Osteocyte (in vitro differentiated cells): ENCODE measurements at regions not wholly inside any gene's neighbourhood (a gene's known extent, or its start where the extent isn't known, plus 50 kb on each side); places are given as distances from the start of the nearest gene placed in this dataset.

Source experiments
- DNase-seq: peaks from one replicate; pipeline ENCODE4 v3.0.0; 2021; ENCODE audit warnings: mixed read lengths; ENCODE audit not compliant: unreplicated experiment; ENCODE audit errors: extremely low spot score
- H3K27ac Mint-ChIP-seq: one replicate; pipeline ENCODE4 v1.8.0; 2021; ENCODE audit warnings: mild to moderate bottlenecking, mixed read lengths; ENCODE audit not compliant: unreplicated experiment
- H3K27me3 Mint-ChIP-seq: one replicate; pipeline ENCODE4 v1.8.0; 2021; ENCODE audit warnings: mixed read lengths; ENCODE audit not compliant: unreplicated experiment
- H3K36me3 Mint-ChIP-seq: one replicate; pipeline ENCODE4 v1.8.0; 2021; ENCODE audit warnings: mixed read lengths; ENCODE audit not compliant: unreplicated experiment
- H3K4me1 Mint-ChIP-seq: one replicate; pipeline ENCODE4 v1.8.0; 2021; ENCODE audit warnings: mixed read lengths; ENCODE audit not compliant: unreplicated experiment
- H3K4me3 Mint-ChIP-seq: one replicate; pipeline ENCODE4 v1.8.0; 2021; ENCODE audit warnings: mild to moderate bottlenecking, moderate library complexity, mixed read lengths; ENCODE audit not compliant: unreplicated experiment
- H3K9me3 Mint-ChIP-seq: one replicate; pipeline ENCODE4 v1.8.0; 2021; ENCODE audit warnings: mixed read lengths; ENCODE audit not compliant: unreplicated experiment
- TF ChIP-seq, protein P1 (sequence below): fragments of 200-600 bp; sonication (generic); IDR thresholded peaks from 2 replicates; pipeline ENCODE4 v1.5.0; 2021; ENCODE audit warnings: antibody characterized with exemption, mild to moderate bottlenecking, moderate library complexity

DNA sequence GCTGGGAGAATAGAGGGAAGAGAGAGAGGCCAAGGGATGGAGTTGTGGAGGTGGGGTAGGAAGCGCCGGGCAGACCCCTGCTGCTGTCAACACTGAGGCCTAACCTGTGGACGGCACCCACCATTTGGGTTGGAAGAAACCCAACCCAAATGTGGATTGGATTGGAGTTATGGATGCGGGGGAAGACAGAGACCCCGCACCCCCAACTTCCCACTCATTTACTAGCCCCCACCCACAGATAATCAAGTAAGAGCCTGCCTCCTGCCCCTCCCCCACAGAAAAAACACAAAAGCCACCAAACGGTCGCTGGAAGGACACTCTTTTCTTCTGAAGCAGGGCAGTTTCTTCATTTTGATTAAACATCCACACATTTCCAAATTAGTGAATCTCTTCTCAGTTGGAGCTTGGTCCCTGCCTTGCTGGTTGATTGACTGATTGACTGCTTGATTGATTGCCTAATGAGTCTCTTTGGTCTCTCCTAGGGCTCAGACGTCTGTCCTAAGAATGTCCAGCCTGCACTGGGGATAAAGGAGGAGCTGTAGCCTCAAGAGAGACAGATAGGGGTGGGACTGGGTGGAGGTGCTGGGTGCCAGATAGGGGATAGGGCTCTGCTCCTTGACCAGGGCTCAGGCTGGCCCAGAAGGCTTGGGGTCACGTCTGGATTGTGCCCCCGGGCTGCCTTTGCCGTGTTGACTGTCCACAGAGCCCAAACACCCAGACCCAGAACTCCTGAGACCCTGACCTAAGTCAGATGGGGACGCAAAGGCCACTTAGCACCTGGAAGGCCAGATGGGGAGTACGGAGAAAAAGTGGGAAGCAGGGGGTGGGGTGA, 74.9 kb upstream of the FOXP4 start:
- Mint-ChIP-seq H3K4me1 (peaks cover 7% of the 10 kb centered on the region), H3K27ac (no peak overlapping the region), H3K9me3 (no peaks in the 10 kb centered on the region), H3K27me3 (peaks cover 28% of the 10 kb centered on the region), H3K4me3 (no peak overlapping the region), H3K36me3 (no peaks in the 10 kb centered on the region)
- TF ChIP-seq, protein P1, sequence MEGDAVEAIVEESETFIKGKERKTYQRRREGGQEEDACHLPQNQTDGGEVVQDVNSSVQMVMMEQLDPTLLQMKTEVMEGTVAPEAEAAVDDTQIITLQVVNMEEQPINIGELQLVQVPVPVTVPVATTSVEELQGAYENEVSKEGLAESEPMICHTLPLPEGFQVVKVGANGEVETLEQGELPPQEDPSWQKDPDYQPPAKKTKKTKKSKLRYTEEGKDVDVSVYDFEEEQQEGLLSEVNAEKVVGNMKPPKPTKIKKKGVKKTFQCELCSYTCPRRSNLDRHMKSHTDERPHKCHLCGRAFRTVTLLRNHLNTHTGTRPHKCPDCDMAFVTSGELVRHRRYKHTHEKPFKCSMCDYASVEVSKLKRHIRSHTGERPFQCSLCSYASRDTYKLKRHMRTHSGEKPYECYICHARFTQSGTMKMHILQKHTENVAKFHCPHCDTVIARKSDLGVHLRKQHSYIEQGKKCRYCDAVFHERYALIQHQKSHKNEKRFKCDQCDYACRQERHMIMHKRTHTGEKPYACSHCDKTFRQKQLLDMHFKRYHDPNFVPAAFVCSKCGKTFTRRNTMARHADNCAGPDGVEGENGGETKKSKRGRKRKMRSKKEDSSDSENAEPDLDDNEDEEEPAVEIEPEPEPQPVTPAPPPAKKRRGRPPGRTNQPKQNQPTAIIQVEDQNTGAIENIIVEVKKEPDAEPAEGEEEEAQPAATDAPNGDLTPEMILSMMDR: no peak
- DNase-seq: no peak

DNA sequence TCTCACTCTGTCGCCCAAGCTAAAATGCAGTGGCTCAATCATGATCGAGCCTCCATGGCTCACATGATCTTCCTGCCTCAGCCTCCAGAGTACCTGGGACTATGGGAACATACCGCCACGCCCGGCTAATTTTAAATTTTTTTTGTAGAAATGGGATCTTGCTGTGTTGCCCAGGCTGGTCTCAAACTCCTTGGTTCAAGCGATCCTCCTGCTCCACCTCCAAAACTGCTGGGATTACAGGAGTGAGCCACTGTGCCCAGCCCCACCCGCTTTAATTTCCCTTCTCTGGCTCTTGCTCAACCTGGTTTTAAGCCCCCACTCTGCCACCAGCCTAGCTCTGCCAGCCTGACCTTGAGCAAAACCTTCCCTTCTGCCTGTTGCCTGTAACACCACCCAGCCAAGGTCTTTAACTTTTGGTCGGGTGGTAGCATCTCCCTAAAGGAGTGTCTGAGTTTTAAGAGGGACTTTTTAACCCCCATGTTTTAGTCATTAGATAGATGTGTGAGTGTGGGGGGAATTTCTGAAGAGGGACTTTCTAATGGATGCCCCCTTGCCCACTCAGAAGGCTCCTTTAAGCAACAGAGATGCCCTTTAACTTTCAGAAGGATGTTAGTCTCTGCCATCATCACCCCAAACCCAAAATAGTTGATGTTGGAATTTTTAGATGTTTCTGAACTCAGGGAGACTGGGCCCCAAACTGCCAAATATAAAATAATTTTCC, 71.8 kb upstream of the FOXP4 start:
- Mint-ChIP-seq H3K4me1 (peaks cover 7% of the 10 kb centered on the region), H3K27ac (no peak overlapping the region), H3K27me3 (peaks cover 36% of the 10 kb centered on the region)

DNA sequence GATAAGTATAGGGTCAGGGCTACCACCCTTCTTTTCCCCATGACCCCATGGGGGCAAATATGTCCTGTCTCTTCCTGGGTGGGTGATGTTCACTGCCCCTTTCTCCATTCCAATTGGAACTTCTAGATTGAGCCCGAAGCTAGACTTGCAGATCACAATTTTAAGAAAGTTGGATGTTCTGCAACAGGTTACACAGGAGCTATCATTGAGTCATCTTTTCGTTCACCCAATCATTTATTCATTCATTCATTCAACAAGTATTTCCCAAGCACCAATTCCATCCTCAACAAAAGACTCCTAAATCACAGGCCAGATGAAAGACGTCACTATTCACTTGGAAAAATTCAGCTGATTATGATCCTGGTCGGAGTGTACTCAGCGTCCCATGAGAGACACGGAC, 71.0 kb upstream of the FOXP4 start:
- H3K27me3 Mint-ChIP-seq: peaks cover 30% of the 10 kb centered on the region

More for the DNA sequence above, 71.8 kb upstream of the FOXP4 start:
- Mint-ChIP-seq H3K36me3 (no peaks in the 10 kb centered on the region), H3K9me3 (no peaks in the 10 kb centered on the region), H3K4me3 (no peak overlapping the region)
- TF ChIP-seq, protein P1: no peak
- no peak for DNase-seq

DNA sequence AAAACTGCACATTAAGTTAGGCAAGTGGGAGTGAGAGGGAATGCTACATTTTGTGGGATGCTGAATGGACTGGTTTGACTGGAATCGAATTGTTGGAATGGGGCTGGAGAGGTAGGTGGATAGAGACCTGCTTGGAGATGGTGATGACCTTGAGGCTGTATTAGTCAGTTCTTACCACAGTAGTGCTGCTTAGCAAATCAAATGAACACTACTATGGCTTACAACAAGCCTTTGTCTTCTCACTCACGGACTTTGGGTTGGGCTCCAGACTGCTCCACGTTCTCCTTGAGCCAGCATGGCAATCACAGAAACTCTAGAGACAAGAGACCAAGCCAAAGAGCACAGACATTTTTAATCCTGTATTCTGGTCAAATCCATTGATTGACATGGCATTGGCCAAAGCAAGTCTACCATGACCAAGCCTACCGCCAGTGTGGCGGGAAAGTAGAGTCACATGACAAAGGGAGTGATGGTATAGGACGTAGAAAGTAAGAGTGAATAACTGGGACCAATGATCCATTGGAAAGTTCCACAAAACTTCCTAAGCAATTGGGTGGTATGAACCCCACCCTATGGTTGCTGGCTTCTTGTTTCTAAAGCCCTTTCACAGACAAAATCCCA, 70.3 kb upstream of the FOXP4 start:
- DNase-seq: no peak
- no peak overlapping the region for H3K27ac Mint-ChIP-seq
- no peak overlapping the region for H3K4me3 Mint-ChIP-seq
- TF ChIP-seq, protein P1: no peak
- no peaks in the 10 kb centered on the region for H3K36me3 Mint-ChIP-seq
- H3K27me3 Mint-ChIP-seq: peaks cover 30% of the 10 kb centered on the region
- no peaks in the 10 kb centered on the region for H3K4me1 Mint-ChIP-seq
- no peaks in the 10 kb centered on the region for H3K9me3 Mint-ChIP-seq

More for the DNA sequence above, 71.0 kb upstream of the FOXP4 start:
- no peak overlapping the region for H3K27ac Mint-ChIP-seq
- TF ChIP-seq, protein P1: no peak
- no peak overlapping the region for H3K4me3 Mint-ChIP-seq
- DNase-seq: no peak
- no peaks in the 10 kb centered on the region for H3K9me3 Mint-ChIP-seq
- H3K36me3 Mint-ChIP-seq: no peaks in the 10 kb centered on the region
- peaks cover under 1% of the 10 kb centered on the region for H3K4me1 Mint-ChIP-seq

DNA sequence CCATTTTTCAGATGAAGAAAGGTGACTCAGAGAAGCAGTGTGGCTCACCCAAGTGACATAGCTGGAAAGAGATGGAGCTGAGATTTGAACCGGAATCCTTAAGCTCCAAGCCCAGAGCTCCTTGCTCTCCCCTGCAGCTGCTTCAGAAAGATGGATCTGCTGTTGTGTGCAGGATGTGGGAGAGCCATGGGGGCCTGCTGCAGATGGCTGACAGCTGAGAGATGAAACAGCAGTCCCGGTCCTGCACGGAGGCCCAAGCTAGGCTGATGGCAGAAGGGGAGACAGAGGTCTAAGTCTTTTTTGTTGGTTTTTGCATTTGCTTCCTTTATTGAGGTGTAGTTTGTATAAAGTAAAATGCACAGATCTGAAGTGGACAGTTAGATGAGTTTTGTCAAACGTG, 69.8 kb upstream of the FOXP4 start:
- H3K4me1 Mint-ChIP-seq: no peaks in the 10 kb centered on the region

More for the DNA sequence above, 69.8 kb upstream of the FOXP4 start:
- no peaks in the 10 kb centered on the region for H3K36me3 Mint-ChIP-seq
- H3K4me3 Mint-ChIP-seq: no peak overlapping the region
- TF ChIP-seq, protein P1: no peak
- peaks cover 28% of the 10 kb centered on the region for H3K27me3 Mint-ChIP-seq
- no peak overlapping the region for H3K27ac Mint-ChIP-seq
- H3K9me3 Mint-ChIP-seq: no peaks in the 10 kb centered on the region
- DNase-seq: no peak
